Cerebellar cortex (tissue), 1 donor: ENCODE measurements at regions not wholly inside any gene's neighbourhood (a gene's known extent, or its start where the extent isn't known, plus 50 kb on each side); places are given as distances from the start of the nearest gene placed in this dataset.
"Not testable (repeated sequence)": the region's sequence is repeated elsewhere in the genome, so short reads cannot be mapped to it uniquely, and the experiment has no call there.

ENCODE experiments used
- DNase-seq: peaks from one replicate; pipeline ENCODE4 v3.0.0-alpha.2; 2015; ENCODE audit warnings: low spot score

- DNase-seq = peak; percentile 2
These were observed 56.5 kb downstream of the OR2J2 start for GRCh38 chr6:29227235-29227634.

GRCh38 chr6:29230666-29231065 is 60.0 kb downstream of the OR2J2 start:
- DNase-seq = no peak

- no peak for DNase-seq
These were observed 62.0 kb downstream of the OR2J2 start for GRCh38 chr6:29232725-29233124.

- no peak for DNase-seq
These were observed 65.4 kb downstream of the OR2J2 start for GRCh38 chr6:29236060-29236459.

GRCh38 chr6:29236634-29237033 is 64.9 kb upstream of the OR14J1 start:
- no peak for DNase-seq

- DNase-seq = not testable (repeated sequence)
These were observed 58.5 kb upstream of the OR14J1 start for GRCh38 chr6:29243044-29243443.
